Activated CD8-positive, alpha-beta memory T cell treated with anti-CD3 and anti-CD28 coated beads, Interleukin-2, amount 50 U/mL, for 48 hours (primary cell): ENCODE measurements at regions not wholly inside any gene's neighbourhood (a gene's known extent, or its start where the extent isn't known, plus 50 kb on each side); places are given as distances from the start of the nearest gene placed in this dataset.

Experiments
- DNase-seq: peaks from one replicate; pipeline ENCODE4 v3.0.0-alpha.2; 2020

GRCh38 chr1:221945669-221946068 lies 203.8 kb upstream of the DUSP10 start:
- DNase-seq, result no peak

GRCh38 chr1:221944247-221944870 lies 202.5 kb upstream of the DUSP10 start:
- DNase-seq, result no peak

GRCh38 chr1:221940631-221941030 lies 198.7 kb upstream of the DUSP10 start:
- DNase-seq, result no peak

- DNase-seq, result no peak
Measured at GRCh38 chr1:221939607-221940006, 197.7 kb upstream of the DUSP10 start.

GRCh38 chr1:221937155-221937953 lies 195.5 kb upstream of the DUSP10 start:
- no peak for DNase-seq

GRCh38 chr1:221933814-221934213 lies 191.9 kb upstream of the DUSP10 start:
- DNase-seq, result no peak

GRCh38 chr1:221926441-221926840 lies 184.6 kb upstream of the DUSP10 start:
- no peak for DNase-seq

GRCh38 chr1:221925947-221926346 lies 184.1 kb upstream of the DUSP10 start:
- no peak for DNase-seq

GRCh38 chr1:221923929-221924598 lies 182.2 kb upstream of the DUSP10 start:
- no peak for DNase-seq

- DNase-seq, result no peak
Measured at GRCh38 chr1:221921936-221922335, 180.0 kb upstream of the DUSP10 start.

GRCh38 chr1:221919743-221920142 lies 177.9 kb upstream of the DUSP10 start:
- no peak for DNase-seq

- no peak for DNase-seq
Measured at GRCh38 chr1:221919341-221919740, 177.5 kb upstream of the DUSP10 start.

- DNase-seq, result no peak
Measured at GRCh38 chr1:221916176-221916575, 174.3 kb upstream of the DUSP10 start.

- DNase-seq, result no peak
Measured at GRCh38 chr1:221915764-221916163, 173.9 kb upstream of the DUSP10 start.

- DNase-seq, result no peak
Measured at GRCh38 chr1:221913351-221913892, 171.5 kb upstream of the DUSP10 start.

GRCh38 chr1:221912230-221912629 lies 170.3 kb upstream of the DUSP10 start:
- no peak for DNase-seq

- DNase-seq, result no peak
Measured at GRCh38 chr1:221911714-221912113, 169.8 kb upstream of the DUSP10 start.

- no peak for DNase-seq
Measured at GRCh38 chr1:221910222-221910621, 168.3 kb upstream of the DUSP10 start.

- no peak for DNase-seq
Measured at GRCh38 chr1:221908573-221908972, 166.7 kb upstream of the DUSP10 start.

GRCh38 chr1:221907166-221907932 lies 165.5 kb upstream of the DUSP10 start:
- DNase-seq, result no peak

- no peak for DNase-seq
Measured at GRCh38 chr1:221905802-221906201, 163.9 kb upstream of the DUSP10 start.

GRCh38 chr1:221904319-221904718 lies 162.4 kb upstream of the DUSP10 start:
- DNase-seq, result no peak

- DNase-seq, result no peak
Measured at GRCh38 chr1:221903594-221903993, 161.7 kb upstream of the DUSP10 start.
